ENCODE measurements at regions not wholly inside any gene's neighbourhood (a gene's known extent, or its start where the extent isn't known, plus 50 kb on each side); places are given as distances from the start of the nearest gene placed in this dataset.
"Not testable (repeated sequence)": the region's sequence is repeated elsewhere in the genome, so short reads cannot be mapped to it uniquely, and the experiment has no call there.

GRCh38 chr10:52500476-52500875 lies 186.4 kb downstream of the DKK1 start:
- Histone ChIP-seq H3K4me3 (ENCODE audit: low read depth, low read length) (no peak overlapping the region), H3K27me3 (ENCODE audit: control insufficient read depth, insufficient read depth, low read length) (no peaks in the 10 kb centered on the region), H3K27ac (ENCODE audit: low read depth, low read length) (no peak overlapping the region), H3K9me3 (ENCODE audit: control insufficient read depth, insufficient read depth, low read length) (peaks cover 3% of the 10 kb centered on the region; the same call in 1 of the 2 replicates)
- no peak for DNase-seq (ENCODE audit: low read depth, low spot score)
- no peak for TF ChIP-seq CTCF (IDR thresholded peaks at IDR 0.05; ENCODE audit: low read depth, low read length)
- CTCF ChIA-PET, result no interaction called here
- POLR2A ChIA-PET, result no interaction called here

DNA sequence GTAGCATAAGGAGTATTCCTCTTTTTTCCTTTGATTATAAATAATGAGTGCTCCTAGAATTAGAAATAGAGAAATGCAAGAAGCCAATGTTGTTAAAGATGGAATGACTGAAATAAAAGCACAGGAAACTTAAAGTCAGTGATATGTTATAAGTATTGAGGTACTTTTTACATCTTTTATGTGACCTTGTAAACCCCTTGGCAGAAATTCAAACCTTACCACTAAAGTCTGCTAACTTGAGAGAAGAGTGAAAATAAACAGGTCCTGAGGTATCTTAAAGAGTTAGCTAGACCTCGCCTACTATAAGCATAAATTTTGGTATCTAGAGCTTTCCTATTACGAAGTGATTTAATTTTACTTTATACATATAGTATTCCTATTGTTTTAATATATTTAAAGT lies 188.2 kb downstream of the DKK1 start:
- H3K4me3 ChIP-seq (ENCODE audit: low read depth, low read length), result no peak overlapping the region
- no peaks in the 10 kb centered on the region for H3K27me3 ChIP-seq (ENCODE audit: control insufficient read depth, insufficient read depth, low read length)
- H3K9me3 ChIP-seq (ENCODE audit: control insufficient read depth, insufficient read depth, low read length), result peaks cover 3% of the 10 kb centered on the region; the same call in 1 of the 2 replicates
- DNase-seq (ENCODE audit: low read depth, low spot score), result no peak
- no peak for TF ChIP-seq CTCF (IDR thresholded peaks at IDR 0.05; ENCODE audit: low read depth, low read length)
- POLR2A ChIA-PET, result no interaction called here
- CTCF ChIA-PET, result interaction anchor here (0.6 to 2.2 kb wide), 2 partner anchors 13 to 141 kb away, joined by 3 to 10 read pairs; no protein-coding TSS in a partner anchor
- no peak overlapping the region for H3K27ac ChIP-seq (ENCODE audit: low read depth, low read length)

DNA sequence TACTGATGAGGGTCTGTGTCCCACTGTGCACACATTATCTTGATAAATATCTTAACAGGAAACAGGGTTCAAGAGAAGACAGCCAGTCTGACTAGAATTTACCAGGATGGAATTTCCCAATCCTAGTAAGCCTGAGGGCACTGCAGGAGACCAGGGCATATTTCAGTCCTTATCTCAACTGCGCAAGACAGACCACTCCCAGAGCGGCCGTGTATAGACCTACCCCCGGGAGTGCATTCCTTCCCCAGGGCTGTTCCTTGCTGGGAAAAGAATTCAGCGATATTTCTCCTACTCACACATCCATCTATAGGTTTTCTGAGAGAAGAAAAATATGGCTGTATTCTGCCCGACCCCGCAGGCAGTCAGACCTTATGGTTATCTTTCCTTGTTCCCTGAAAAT lies 191.3 kb downstream of the DKK1 start:
- DNase-seq (ENCODE audit: low read depth, low spot score); CTCF ChIA-PET; H3K27me3 ChIP-seq (ENCODE audit: control insufficient read depth, insufficient read depth, low read length); H3K4me3 ChIP-seq (ENCODE audit: low read depth, low read length); POLR2A ChIA-PET; H3K27ac ChIP-seq (ENCODE audit: low read depth, low read length); H3K9me3 ChIP-seq (ENCODE audit: control insufficient read depth, insufficient read depth, low read length): not testable (repeated sequence)

GRCh38 chr10:52514481-52514880 lies 200.4 kb downstream of the DKK1 start:
- Histone ChIP-seq H3K27ac (ENCODE audit: low read depth, low read length) (no peak overlapping the region), H3K9me3 (ENCODE audit: control insufficient read depth, insufficient read depth, low read length) (0 out of 2 replicates have a peak, but pooled peaks cover 9% of the 10 kb centered on the region), H3K27me3 (ENCODE audit: control insufficient read depth, insufficient read depth, low read length) (no peaks in the 10 kb centered on the region), H3K4me3 (ENCODE audit: low read depth, low read length) (no peak overlapping the region)
- CTCF ChIA-PET, result no interaction called here
- POLR2A ChIA-PET, result no interaction called here
- DNase-seq (ENCODE audit: low read depth, low spot score), result no peak
- TF ChIP-seq CTCF (IDR thresholded peaks at IDR 0.05; ENCODE audit: low read depth, low read length), result no peak

DNA sequence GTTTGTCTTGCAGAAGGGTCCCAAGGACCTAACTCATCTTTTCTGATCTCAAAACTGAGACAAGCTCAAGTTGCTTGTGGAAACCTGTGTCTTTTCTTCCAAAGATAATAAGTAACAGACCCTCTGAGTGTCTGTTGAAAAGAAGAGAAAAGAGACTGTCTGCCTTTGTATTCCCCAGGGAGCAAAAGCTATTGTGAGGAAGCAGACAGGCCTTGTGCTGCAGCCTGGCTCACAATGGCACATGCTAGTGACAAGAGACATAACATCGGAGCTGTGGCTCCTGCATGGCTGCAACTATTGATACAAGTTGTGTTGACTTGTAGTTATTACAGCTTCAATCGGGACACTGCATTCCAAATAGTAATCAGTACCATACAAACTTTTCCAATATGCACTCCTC lies 202.9 kb downstream of the DKK1 start:
- no peak for TF ChIP-seq CTCF (IDR thresholded peaks at IDR 0.05; ENCODE audit: low read depth, low read length)
- Histone ChIP-seq H3K27me3 (ENCODE audit: control insufficient read depth, insufficient read depth, low read length) (no peaks in the 10 kb centered on the region), H3K9me3 (ENCODE audit: control insufficient read depth, insufficient read depth, low read length) (no peaks in the 10 kb centered on the region), H3K4me3 (ENCODE audit: low read depth, low read length) (no peak overlapping the region), H3K27ac (ENCODE audit: low read depth, low read length) (no peak overlapping the region)
- DNase-seq (ENCODE audit: low read depth, low spot score), result no peak
- ChIA-PET CTCF (no interaction called here), POLR2A (no interaction called here)

- CTCF ChIA-PET, result no interaction called here
- Histone ChIP-seq H3K4me3 (ENCODE audit: low read depth, low read length) (no peak overlapping the region), H3K27ac (ENCODE audit: low read depth, low read length) (no peak overlapping the region), H3K9me3 (ENCODE audit: control insufficient read depth, insufficient read depth, low read length) (no peaks in the 10 kb centered on the region), H3K27me3 (ENCODE audit: control insufficient read depth, insufficient read depth, low read length) (no peaks in the 10 kb centered on the region)
- DNase-seq (ENCODE audit: low read depth, low spot score), result no peak
- POLR2A ChIA-PET, result no interaction called here
- TF ChIP-seq CTCF (IDR thresholded peaks at IDR 0.05; ENCODE audit: low read depth, low read length), result no peak
Measured at GRCh38 chr10:52523696-52524095, 209.6 kb downstream of the DKK1 start.
